Breast epithelium (tissue), 3 donors: ENCODE measurements at regions not wholly inside any gene's neighbourhood (a gene's known extent, or its start where the extent isn't known, plus 50 kb on each side); places are given as distances from the start of the nearest gene placed in this dataset.

Experiments
- CTCF ChIP-seq, 3 donors: fragments of 450-650 bp; IDR thresholded peaks; one replicate each; pipeline ENCODE4 v1.5.1; 2016 to 2017; ENCODE audit warnings: antibody characterized with exemption in 3 of 3, mild to moderate bottlenecking in 3 of 3, moderate library complexity in 3 of 3
- POLR2AphosphoS5 ChIP-seq, 3 donors: sonication (generic); formaldehyde crosslinking; IDR thresholded peaks; one replicate each; pipeline ENCODE4 v1.6.1; 2017; ENCODE audit warnings: antibody characterized with exemption in 3 of 3

GRCh38 chr22:27697888-27698287 lies 103.7 kb downstream of the MN1 start:
- TF ChIP-seq POLR2AphosphoS5 (IDR thresholded peaks at IDR 0.05), result no peak
- no peak for TF ChIP-seq CTCF (IDR thresholded peaks at IDR 0.05)
